SK-N-SH (cell line): ENCODE measurements at regions not wholly inside any gene's neighbourhood (a gene's known extent, or its start where the extent isn't known, plus 50 kb on each side); places are given as distances from the start of the nearest gene placed in this dataset.

Source experiments
- CTCF ChIA-PET: fragments of 300-600, 350-600 bp; formaldehyde crosslinking; extraction: SDS; loops from one replicate; lab custom pipeline; 2021; lab: Yijun Ruan, JAX
- POLR2A ChIA-PET: fragments of 350-600 bp; sonication (Branson Sonifier 250); formaldehyde crosslinking; extraction: SDS; loops from one replicate; lab custom pipeline; 2020; ENCODE audit warnings: antibody characterized with exemption, inconsistent platforms; lab: Yijun Ruan, JAX
- DNase-seq: peaks from one replicate; pipeline ENCODE4 v3.0.0; 2012
- H2AFZ ChIP-seq: fragments of 200-600 bp; sonication (generic); 2 replicates; pipeline ENCODE4 v1.8.1; 2016; ENCODE audit warnings: antibody characterized with exemption, mild to moderate bottlenecking, low read depth
- H3F3A ChIP-seq: fragments of 200-600 bp; sonication (generic); replicated peaks from 2 replicates; pipeline ENCODE3; 2016; ENCODE audit warnings: antibody characterized with exemption, mild to moderate bottlenecking; ENCODE audit not compliant: insufficient read depth
- H3K27ac ChIP-seq, 2 experiments: fragments of 200-500 bp in 1 of 2; fragments of 200-600 bp in 1 of 2; sonication (Bioruptor generic) in 1 of 2; sonication (generic), shearing (Covaris generic) in 1 of 2; 2 replicates each; pipeline versions ENCODE4 v1.5.1 to v1.6.1; 2014 to 2016; ENCODE audit warnings: low read depth in 2 of 2, inconsistent platforms in 1 of 2, low read length in 1 of 2, mild to moderate bottlenecking in 1 of 2, mixed read lengths in 1 of 2
- H3K27me3 ChIP-seq: fragments of 200-600 bp; sonication (generic), shearing (Covaris generic); 2 replicates; pipeline ENCODE4 v1.6.1; 2016; ENCODE audit warnings: mixed run types; ENCODE audit not compliant: insufficient read depth
- H3K36me3 ChIP-seq, 2 experiments: fragments of 200-500 bp in 1 of 2; fragments of 200-600 bp in 1 of 2; sonication (Bioruptor generic) in 1 of 2; sonication (generic) in 1 of 2; replicated peaks in 1 of 2; 2 replicates each; pipeline versions ENCODE3 to v1.5.1; 2014 to 2016; ENCODE audit warnings: low read length in 1 of 2, mild to moderate bottlenecking in 1 of 2; ENCODE audit not compliant: insufficient read depth in 2 of 2, control insufficient read depth in 1 of 2
- H3K4me1 ChIP-seq, 2 experiments: fragments of 200-500 bp in 1 of 2; fragments of 200-600 bp in 1 of 2; sonication (Bioruptor generic) in 1 of 2; sonication (generic), shearing (Covaris generic) in 1 of 2; 2 replicates each; pipeline versions ENCODE4 v1.5.1 to v1.6.1; 2014 to 2016; ENCODE audit warnings: low read depth in 1 of 2, low read length in 1 of 2, mixed run types in 1 of 2; ENCODE audit not compliant: insufficient read depth in 2 of 2, control insufficient read depth in 1 of 2
- H3K4me2 ChIP-seq: fragments of 200-600 bp; sonication (generic), shearing (Covaris generic); 2 replicates; pipeline ENCODE4 v1.6.1; 2017; ENCODE audit warnings: mixed run types
- H3K4me3 ChIP-seq, 2 experiments: fragments of 200-500 bp in 1 of 2; fragments of 200-600 bp in 1 of 2; sonication (Bioruptor generic) in 1 of 2; sonication (generic), shearing (Covaris generic) in 1 of 2; 2 replicates each; pipeline versions ENCODE4 v1.5.1 to v1.8.1; 2014 to 2016; ENCODE audit warnings: low read depth in 2 of 2, inconsistent platforms in 1 of 2, low read length in 1 of 2, mild to moderate bottlenecking in 1 of 2, mixed read lengths in 1 of 2, moderate library complexity in 1 of 2
- H3K79me2 ChIP-seq: fragments of 200-600 bp; sonication (generic); 2 replicates; pipeline ENCODE4 v1.8.1; 2017; ENCODE audit warnings: mild to moderate bottlenecking; ENCODE audit not compliant: insufficient read depth
- H3K9ac ChIP-seq: fragments of 200-600 bp; sonication (generic); 2 replicates; pipeline ENCODE4 v1.6.1; 2017; ENCODE audit warnings: mixed run types
- H3K9me2 ChIP-seq: fragments of 200-600 bp; sonication (generic); 2 replicates; pipeline ENCODE4 v1.6.1; 2017; ENCODE audit warnings: mixed run types
- H3K9me3 ChIP-seq: fragments of 200-600 bp; sonication (generic); 2 replicates; pipeline ENCODE4 v1.6.1; 2017; ENCODE audit warnings: mixed run types, mild to moderate bottlenecking, moderate library complexity
- H4K20me1 ChIP-seq: fragments of 200-600 bp; sonication (generic); 2 replicates; pipeline ENCODE4 v1.6.1; 2017; ENCODE audit warnings: mild to moderate bottlenecking, mixed run types; ENCODE audit not compliant: insufficient read depth
- CHD2 ChIP-seq: fragments of 150-350 bp; IDR thresholded peaks from 2 replicates; pipeline ENCODE4 v1.6.1; 2018; ENCODE audit warnings: low read length; ENCODE audit not compliant: partially characterized antibody
- EP300 ChIP-seq, 2 experiments: IDR thresholded peaks; 2 replicates each; pipeline versions ENCODE4 v1.4.0 to v1.6.1; 2012; ENCODE audit warnings: borderline replicate concordance in 1 of 2, low read depth in 1 of 2, low read length in 1 of 2
- EZH2phosphoT487 ChIP-seq: fragments of 200-600 bp; sonication (generic); IDR thresholded peaks from 2 replicates; pipeline ENCODE4 v1.6.1; 2017; ENCODE audit warnings: low read depth, mixed run types, mild to moderate bottlenecking, antibody characterized with exemption, moderate library complexity, borderline replicate concordance
- FOXM1 ChIP-seq: IDR thresholded peaks from 2 replicates; pipeline ENCODE4 v1.4.0; 2012; ENCODE audit warnings: low read depth, mild to moderate bottlenecking
- NFIC ChIP-seq: IDR thresholded peaks from 2 replicates; pipeline ENCODE4 v1.4.0; 2012; ENCODE audit warnings: borderline replicate concordance
- NRF1 ChIP-seq: IDR thresholded peaks from 2 replicates; pipeline ENCODE4 v1.6.1; 2012; ENCODE audit warnings: low read depth, mild to moderate bottlenecking, low read length
- PBX3 ChIP-seq: IDR thresholded peaks from 2 replicates; pipeline ENCODE4; 2012
- REST ChIP-seq: IDR thresholded peaks from 2 replicates; pipeline ENCODE4 v1.6.1; 2012; ENCODE audit warnings: mild to moderate bottlenecking, low read depth, low read length, moderate library complexity
- SIN3A ChIP-seq: IDR thresholded peaks from 2 replicates; pipeline ENCODE4 v1.6.1; 2012; ENCODE audit warnings: low read depth, mild to moderate bottlenecking, low read length, moderate library complexity, borderline replicate concordance
- SMC3 ChIP-seq: IDR thresholded peaks from 2 replicates; pipeline ENCODE4 v1.6.1; 2012; ENCODE audit warnings: low read depth, low read length, improper control_type of control experiment
- WGBS: methylation state at CpG from one replicate; pipeline ENCODE4 v1.1.6; 2017; ENCODE audit warnings: low lambda C conversion rate; 5-methylcytosine and 5-hydroxymethylcytosine counted together
- TF ChIP-seq, protein P1 (sequence below): fragments of 150-350 bp; IDR thresholded peaks from 2 replicates; pipeline ENCODE4 v1.6.1; 2016; ENCODE audit warnings: mild to moderate bottlenecking, low read depth, low read length
- TF ChIP-seq, protein P2 (sequence below): fragments of 150-350 bp; IDR thresholded peaks from 2 replicates; pipeline ENCODE4 v1.6.1; 2017; ENCODE audit warnings: antibody characterized with exemption, low read length, low read depth, borderline replicate concordance

- Histone ChIP-seq H3K4me1 (no peaks in the 10 kb centered on the region), H3K4me3 (no peak overlapping the region), H3K9me3 (no peaks in the 10 kb centered on the region), H3K9me2 (no peaks in the 10 kb centered on the region), H3K4me2 (no peak overlapping the region), H3K9ac (no peak overlapping the region), H3F3A (no peaks in the 10 kb centered on the region), H3K79me2 (no peaks in the 10 kb centered on the region), H3K27me3 (no peaks in the 10 kb centered on the region), H3K36me3 (no peaks in the 10 kb centered on the region), H2AFZ (no peak overlapping the region)
- 0% methylated on average over 2 of the region's 2 CpGs for WGBS
- CTCF ChIA-PET: interaction anchor here (1.3 kb wide), 1 partner anchor 9 kb away, joined by 3 read pairs; no protein-coding TSS in a partner anchor
- POLR2A ChIA-PET: no interaction called here
- DNase-seq: no peak
- TF ChIP-seq REST (no peak), FOXM1 (no peak), SIN3A (no peak), PBX3 (no peak), EZH2phosphoT487 (no peak), EP300 (IDR thresholded peaks at IDR 0.05; ENCODE audit: borderline replicate concordance in 1 of 2, low read depth in 1 of 2, low read length in 1 of 2) (no peak), CHD2 (no peak), NRF1 (no peak), SMC3 (no peak), NFIC (no peak)
- TF ChIP-seq, protein P1, sequence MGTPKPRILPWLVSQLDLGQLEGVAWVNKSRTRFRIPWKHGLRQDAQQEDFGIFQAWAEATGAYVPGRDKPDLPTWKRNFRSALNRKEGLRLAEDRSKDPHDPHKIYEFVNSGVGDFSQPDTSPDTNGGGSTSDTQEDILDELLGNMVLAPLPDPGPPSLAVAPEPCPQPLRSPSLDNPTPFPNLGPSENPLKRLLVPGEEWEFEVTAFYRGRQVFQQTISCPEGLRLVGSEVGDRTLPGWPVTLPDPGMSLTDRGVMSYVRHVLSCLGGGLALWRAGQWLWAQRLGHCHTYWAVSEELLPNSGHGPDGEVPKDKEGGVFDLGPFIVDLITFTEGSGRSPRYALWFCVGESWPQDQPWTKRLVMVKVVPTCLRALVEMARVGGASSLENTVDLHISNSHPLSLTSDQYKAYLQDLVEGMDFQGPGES: no peak
- TF ChIP-seq, protein P2, sequence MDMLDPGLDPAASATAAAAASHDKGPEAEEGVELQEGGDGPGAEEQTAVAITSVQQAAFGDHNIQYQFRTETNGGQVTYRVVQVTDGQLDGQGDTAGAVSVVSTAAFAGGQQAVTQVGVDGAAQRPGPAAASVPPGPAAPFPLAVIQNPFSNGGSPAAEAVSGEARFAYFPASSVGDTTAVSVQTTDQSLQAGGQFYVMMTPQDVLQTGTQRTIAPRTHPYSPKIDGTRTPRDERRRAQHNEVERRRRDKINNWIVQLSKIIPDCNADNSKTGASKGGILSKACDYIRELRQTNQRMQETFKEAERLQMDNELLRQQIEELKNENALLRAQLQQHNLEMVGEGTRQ: no peak
- TF ChIP-seq, all 33 proteins: peak for 0
- H3K27ac ChIP-seq: no peak overlapping the region
- H4K20me1 ChIP-seq: no peaks in the 10 kb centered on the region
These were observed 1399.3 kb upstream of the LRRTM1 start for GRCh38 chr2:81703831-81704230.
